ENCODE measurements at regions not wholly inside any gene's neighbourhood (a gene's known extent, or its start where the extent isn't known, plus 50 kb on each side); places are given as distances from the start of the nearest gene placed in this dataset.

- no peaks in the 10 kb centered on the region for H3K36me3 Mint-ChIP-seq (ENCODE audit: insufficient read depth, unreplicated experiment)
- no peaks in the 10 kb centered on the region for H3K9me3 Mint-ChIP-seq (ENCODE audit: unreplicated experiment)
- ChIA-PET CTCF (interaction anchor here (0.6 to 1.6 kb wide), 3 partner anchors 12 to 726 kb away, joined by 3 to 5 read pairs (median 4); no protein-coding TSS in a partner anchor), POLR2A (no interaction called here)
- DNase-seq (ENCODE audit: unreplicated experiment), result no peak
- no peaks in the 10 kb centered on the region for H3K4me1 Mint-ChIP-seq (ENCODE audit: insufficient read depth, unreplicated experiment)
- no peak overlapping the region for H3K4me3 Mint-ChIP-seq (ENCODE audit: unreplicated experiment)
- no peaks in the 10 kb centered on the region for H3K27me3 Mint-ChIP-seq (ENCODE audit: insufficient read depth, unreplicated experiment)
- no peak for TF ChIP-seq CTCF (IDR thresholded peaks at IDR 0.05; ENCODE audit: unreplicated experiment)
- no TSS peak for BruUV-seq (replicated peaks)
- intact Hi-C loops (cut with micrococcal nuclease), result no loop called here
- H3K27ac Mint-ChIP-seq (ENCODE audit: low read depth, unreplicated experiment), result no peak overlapping the region
Observed at GRCh38 chrX:121310820-121311219, 263.4 kb downstream of the GLUD2 start.

GRCh38 chrX:121320441-121320840 is 273.0 kb downstream of the GLUD2 start:
- CTCF ChIA-PET, result interaction anchor here (0.7 kb wide), 1 partner anchor 212 kb away, joined by 4 read pairs; no protein-coding TSS in a partner anchor
- POLR2A ChIA-PET, result no interaction called here

GRCh38 chrX:121322159-121322558 is 274.7 kb downstream of the GLUD2 start:
- H3K9me3 Mint-ChIP-seq (ENCODE audit: unreplicated experiment), result peaks cover 14% of the 10 kb centered on the region
- CTCF ChIA-PET, result interaction anchor here (0.6 to 2.4 kb wide), 15 partner anchors 8 to 1926 kb away, joined by 3 to 13 read pairs (median 4); no protein-coding TSS in a partner anchor

More at GRCh38 chrX:121320441-121320840, 273.0 kb downstream of the GLUD2 start:
- intact Hi-C loops (cut with micrococcal nuclease), result no loop called here
- Mint-ChIP-seq H3K27ac (ENCODE audit: low read depth, unreplicated experiment) (no peak overlapping the region), H3K27me3 (ENCODE audit: insufficient read depth, unreplicated experiment) (no peaks in the 10 kb centered on the region), H3K36me3 (ENCODE audit: insufficient read depth, unreplicated experiment) (no peaks in the 10 kb centered on the region), H3K9me3 (ENCODE audit: unreplicated experiment) (peaks cover 14% of the 10 kb centered on the region), H3K4me1 (ENCODE audit: insufficient read depth, unreplicated experiment) (no peaks in the 10 kb centered on the region), H3K4me3 (ENCODE audit: unreplicated experiment) (no peak overlapping the region)
- no peak for DNase-seq (ENCODE audit: unreplicated experiment)
- no peak for TF ChIP-seq CTCF (IDR thresholded peaks at IDR 0.05; ENCODE audit: unreplicated experiment)
- BruUV-seq (replicated peaks), result no TSS peak

GRCh38 chrX:121323337-121323736 is 275.9 kb downstream of the GLUD2 start:
- no peak for TF ChIP-seq CTCF (IDR thresholded peaks at IDR 0.05; ENCODE audit: unreplicated experiment)
- no peaks in the 10 kb centered on the region for H3K27me3 Mint-ChIP-seq (ENCODE audit: insufficient read depth, unreplicated experiment)
- no peaks in the 10 kb centered on the region for H3K36me3 Mint-ChIP-seq (ENCODE audit: insufficient read depth, unreplicated experiment)
- BruUV-seq (replicated peaks), result no TSS peak
- CTCF ChIA-PET, result interaction anchor here (2.4 kb wide), 1 partner anchor 10 kb away, joined by 11 read pairs; no protein-coding TSS in a partner anchor
- H3K4me3 Mint-ChIP-seq (ENCODE audit: unreplicated experiment), result no peak overlapping the region
- no peak overlapping the region for H3K27ac Mint-ChIP-seq (ENCODE audit: low read depth, unreplicated experiment)
- DNase-seq (ENCODE audit: unreplicated experiment), result no peak
- H3K4me1 Mint-ChIP-seq (ENCODE audit: insufficient read depth, unreplicated experiment), result no peaks in the 10 kb centered on the region
- peaks cover 14% of the 10 kb centered on the region for H3K9me3 Mint-ChIP-seq (ENCODE audit: unreplicated experiment)
- intact Hi-C loops (cut with micrococcal nuclease), result loop anchor here (2.0 kb wide), 1 partner anchor 255 kb away; no protein-coding TSS in a partner anchor
- POLR2A ChIA-PET, result no interaction called here

More at GRCh38 chrX:121322159-121322558, 274.7 kb downstream of the GLUD2 start:
- BruUV-seq (replicated peaks), result no TSS peak
- peak; percentile 27 for DNase-seq (ENCODE audit: unreplicated experiment)
- POLR2A ChIA-PET, result interaction anchor here (0.6 to 0.7 kb wide), 4 partner anchors 17 to 1292 kb away, joined by 3 to 4 read pairs (median 3); no protein-coding TSS in a partner anchor
- no peaks in the 10 kb centered on the region for H3K36me3 Mint-ChIP-seq (ENCODE audit: insufficient read depth, unreplicated experiment)
- intact Hi-C loops (cut with micrococcal nuclease), result loop anchor here (2.0 kb wide), 1 partner anchor 257 kb away; no protein-coding TSS in a partner anchor
- no peak overlapping the region for H3K4me3 Mint-ChIP-seq (ENCODE audit: unreplicated experiment)
- no peaks in the 10 kb centered on the region for H3K4me1 Mint-ChIP-seq (ENCODE audit: insufficient read depth, unreplicated experiment)
- no peak overlapping the region for H3K27ac Mint-ChIP-seq (ENCODE audit: low read depth, unreplicated experiment)
- H3K27me3 Mint-ChIP-seq (ENCODE audit: insufficient read depth, unreplicated experiment), result no peaks in the 10 kb centered on the region
- peak; percentile 22 for TF ChIP-seq CTCF (IDR thresholded peaks at IDR 0.05; ENCODE audit: unreplicated experiment)
